Posterior cingulate gyrus (tissue), 11 donors: ENCODE measurements at regions not wholly inside any gene's neighbourhood (a gene's known extent, or its start where the extent isn't known, plus 50 kb on each side); places are given as distances from the start of the nearest gene placed in this dataset.

Source experiments
- DNase-seq, 10 donors: peaks; one replicate each; pipeline versions ENCODE4 v3.0.0 to v3.0.0-alpha.2; 2020 to 2021; ENCODE audit warnings: mixed read lengths in 3 of 10
- intact Hi-C: fragments of 100-400 bp; cut with DNase I; formaldehyde crosslinking; loops from one replicate; pipeline ENCODE4 v1.15.1; 2023

- DNase-seq, result no peak
- intact Hi-C loops, result no loop called here
Observed at GRCh38 chr3:159112724-159113123, 310.9 kb downstream of the MFSD1 start.

DNA sequence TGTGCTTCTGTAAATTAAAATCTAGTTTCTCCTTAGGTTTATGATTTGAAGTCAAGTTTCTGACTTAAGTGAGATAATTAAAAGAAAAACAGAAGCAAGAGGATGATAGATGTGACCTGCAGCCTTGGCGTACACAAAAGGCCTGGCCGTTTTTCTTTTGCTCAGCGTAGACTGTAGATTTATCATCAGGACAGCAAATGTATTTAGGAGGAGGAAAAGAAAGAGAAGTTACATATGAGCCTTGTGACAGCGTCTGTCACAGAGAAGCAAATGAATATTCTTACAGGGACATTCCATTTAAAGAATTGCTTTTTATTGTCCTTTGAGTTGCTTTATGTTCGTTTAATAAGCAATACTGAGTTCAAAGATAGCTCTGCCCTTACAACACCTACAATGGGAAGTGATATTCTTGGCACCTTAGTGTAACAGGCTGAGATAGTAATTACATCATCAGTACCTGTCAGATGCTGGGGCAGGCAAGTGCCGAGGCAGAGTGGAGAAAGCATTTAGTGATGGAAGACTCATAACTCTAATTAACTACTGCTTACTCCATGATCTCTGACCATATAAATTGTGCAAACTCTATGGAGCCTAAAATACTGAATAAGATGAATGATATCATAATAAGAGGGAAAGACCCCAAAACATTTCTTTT lies 311.5 kb downstream of the MFSD1 start:
- intact Hi-C loops, result no loop called here
- no peak for DNase-seq

DNA sequence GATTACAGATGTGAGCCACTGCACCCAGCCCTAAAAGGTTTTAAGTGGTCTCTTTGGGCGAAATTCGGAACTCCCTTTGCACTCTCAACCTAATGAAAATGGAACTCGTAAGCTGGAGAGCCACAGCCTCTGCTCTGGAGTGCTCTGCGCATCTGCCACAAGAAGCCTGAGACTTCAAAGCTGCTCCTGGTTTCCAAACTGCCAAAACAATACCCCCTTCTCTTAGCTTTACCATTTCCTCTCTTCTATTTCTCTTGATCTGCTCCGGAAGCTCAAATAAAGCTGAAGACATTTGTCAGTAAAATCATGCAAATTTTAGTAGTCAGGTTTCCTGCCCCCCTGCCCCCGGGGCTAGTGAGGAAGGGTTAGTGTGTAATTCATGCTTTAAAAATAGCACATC lies 312.7 kb downstream of the MFSD1 start:
- intact Hi-C loops, result no loop called here
- no peak for DNase-seq

GRCh38 chr3:159123877-159124276 lies 322.0 kb downstream of the MFSD1 start:
- no peak for DNase-seq
- intact Hi-C loops, result no loop called here

GRCh38 chr3:159126261-159127020 lies 324.6 kb downstream of the MFSD1 start:
- DNase-seq, result no peak
- intact Hi-C loops, result no loop called here

DNA sequence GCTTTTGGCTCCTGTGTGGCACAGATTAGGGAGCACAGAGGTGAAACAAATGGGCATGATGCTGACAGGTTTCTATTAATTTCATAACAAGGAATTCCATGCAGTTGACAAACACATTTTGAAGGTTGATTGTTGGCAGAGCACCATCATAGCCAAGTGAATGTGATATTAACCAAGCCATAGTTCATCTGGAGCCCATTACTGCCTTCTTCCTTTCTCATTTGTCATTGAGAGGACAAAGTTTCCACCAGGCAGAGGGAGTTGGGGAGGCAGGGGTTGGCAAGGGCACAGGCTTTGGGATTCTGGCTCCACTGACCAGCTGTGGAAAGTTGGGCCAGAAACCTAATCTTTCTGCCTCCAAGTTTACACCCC lies 325.2 kb downstream of the MFSD1 start:
- intact Hi-C loops, result no loop called here
- DNase-seq, result no peak

DNA sequence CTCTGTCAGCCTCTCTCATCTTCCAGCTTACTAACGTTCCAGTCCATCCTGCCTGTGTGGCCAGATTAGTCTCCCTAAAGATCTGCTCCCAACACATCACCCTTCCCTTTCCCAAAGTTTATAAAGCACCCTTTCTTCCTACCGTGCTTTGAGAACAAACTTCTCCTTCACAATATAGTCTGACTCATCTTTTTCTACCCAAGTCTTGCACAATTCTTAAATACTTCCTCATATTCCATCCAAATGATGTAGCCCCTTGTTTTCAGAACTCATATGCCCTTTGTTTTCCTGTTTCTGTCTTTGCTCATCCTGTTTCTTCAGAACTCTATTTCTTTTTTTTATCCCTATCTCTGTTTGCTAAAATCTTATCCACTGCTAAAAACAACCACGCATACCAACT lies 326.8 kb downstream of the MFSD1 start:
- no peak for DNase-seq
- intact Hi-C loops, result no loop called here

DNA sequence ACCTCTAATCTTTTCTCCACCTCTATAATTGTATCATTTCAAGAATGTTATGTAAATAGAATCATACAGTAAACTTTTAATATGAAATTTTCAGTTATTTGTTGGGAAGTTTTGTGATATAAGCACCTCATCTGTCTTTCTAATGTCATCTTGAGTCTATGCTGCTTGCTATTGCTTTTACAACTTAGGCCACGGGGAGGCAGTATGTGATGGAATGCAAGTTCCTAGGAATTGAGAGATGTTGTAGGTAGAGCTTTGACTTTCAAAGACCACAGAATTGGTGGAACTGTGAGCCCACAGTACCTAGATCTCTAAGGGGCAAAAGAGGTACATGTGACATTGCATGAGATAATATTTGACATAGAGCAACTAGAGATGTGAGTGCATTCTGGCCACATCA lies 328.3 kb downstream of the MFSD1 start:
- no peak for DNase-seq
- intact Hi-C loops, result loop anchor here (10.0 kb wide), 1 partner anchor 125 kb away; no protein-coding TSS in a partner anchor

- intact Hi-C loops, result loop anchor here (10.0 kb wide), 1 partner anchor 123 kb away; no protein-coding TSS in a partner anchor
- no peak for DNase-seq
Observed at GRCh38 chr3:159131376-159131775, 329.5 kb downstream of the MFSD1 start.

DNA sequence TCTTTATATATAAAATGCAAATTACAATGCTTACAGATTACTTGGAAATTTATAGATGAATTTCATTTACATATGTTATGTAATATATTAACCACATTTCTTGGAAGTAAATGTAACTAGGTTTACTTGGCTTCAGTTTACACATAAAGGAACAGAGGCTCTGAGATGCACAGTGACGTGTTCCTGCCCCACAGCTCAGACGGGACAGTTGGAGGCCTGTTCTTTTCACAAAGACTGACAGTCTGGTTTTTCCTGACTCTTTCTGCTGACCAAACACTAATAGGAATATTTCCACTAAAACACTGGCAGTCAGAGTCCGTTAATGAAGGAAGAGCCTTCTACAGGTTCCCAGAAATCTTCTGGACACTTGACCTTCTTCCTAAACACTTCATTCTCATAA lies 336.1 kb downstream of the MFSD1 start:
- intact Hi-C loops, result loop anchor here (10.0 kb wide), 1 partner anchor 117 kb away; no protein-coding TSS in a partner anchor
- DNase-seq, result no peak

GRCh38 chr3:159139326-159139725 lies 337.5 kb downstream of the MFSD1 start:
- intact Hi-C loops, result loop anchor here (10.0 kb wide), 1 partner anchor 115 kb away; no protein-coding TSS in a partner anchor
- DNase-seq, result peak in 1 of 10 donors; percentile 55

GRCh38 chr3:159144472-159144871 lies 342.6 kb downstream of the MFSD1 start:
- no peak for DNase-seq
- intact Hi-C loops, result no loop called here

DNA sequence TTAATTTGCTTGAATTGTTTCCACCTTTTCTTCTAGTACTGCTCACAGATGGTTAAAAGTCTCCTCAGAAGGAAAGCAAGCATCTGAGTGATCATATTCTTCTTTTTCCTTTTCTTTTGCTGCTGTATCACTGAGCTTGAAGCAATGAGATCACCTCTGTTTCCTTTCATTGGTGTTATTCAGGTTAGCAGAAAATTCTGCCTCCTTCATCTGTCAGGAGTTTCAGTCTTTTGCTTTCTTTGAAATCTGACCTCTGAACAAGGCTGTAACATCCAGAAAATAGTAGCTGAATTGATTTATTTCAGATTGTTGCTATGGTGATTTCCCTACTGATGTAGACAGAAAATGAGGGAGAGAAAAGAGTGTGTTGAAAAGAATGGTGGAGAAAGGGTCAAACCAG lies 343.0 kb downstream of the MFSD1 start:
- DNase-seq, result no peak
- intact Hi-C loops, result no loop called here

DNA sequence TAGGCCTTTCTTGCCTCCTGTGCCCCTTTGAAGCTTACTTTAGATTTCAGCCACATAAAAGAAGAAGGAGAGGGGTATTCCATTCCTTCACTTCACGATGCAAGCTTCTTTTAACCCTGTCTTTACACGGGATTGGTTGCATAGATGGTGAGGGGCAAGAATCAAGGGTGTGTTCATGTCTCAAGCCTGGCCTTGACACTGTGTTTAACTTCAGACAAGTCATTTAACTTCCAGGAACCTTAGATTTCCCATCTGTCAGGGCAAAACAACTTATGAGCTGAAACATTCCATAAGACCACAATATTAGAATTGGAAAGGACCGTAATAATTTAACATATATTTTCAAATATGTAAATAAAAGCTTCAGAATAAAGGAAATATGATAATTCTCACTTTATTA lies 344.5 kb downstream of the MFSD1 start:
- no peak for DNase-seq
- intact Hi-C loops, result no loop called here

DNA sequence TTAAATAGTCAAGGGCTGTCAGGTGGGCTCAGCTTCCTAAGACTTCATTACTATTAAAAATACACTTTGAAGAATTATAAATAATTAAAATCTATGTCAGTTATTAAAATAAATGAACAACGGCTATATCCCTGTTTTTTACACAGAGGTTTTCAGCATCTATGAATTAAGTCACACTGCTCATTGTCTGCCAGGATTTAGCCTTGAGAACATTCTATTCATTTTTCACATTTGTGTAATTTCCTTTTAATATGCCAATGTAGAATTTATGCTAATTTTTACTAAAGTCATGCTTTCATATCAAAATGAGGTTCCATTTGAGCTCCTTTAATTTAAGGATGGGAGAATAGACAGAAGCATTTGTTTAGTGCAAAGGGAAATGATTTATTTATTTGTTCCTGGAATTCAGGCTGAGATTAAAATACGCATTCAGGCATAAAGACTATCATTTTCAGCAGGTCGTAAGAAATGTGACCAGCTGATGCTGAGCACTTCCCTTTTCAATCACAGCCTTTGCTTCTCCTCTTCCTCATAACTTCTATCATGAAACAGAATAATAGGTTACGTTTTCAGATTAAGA lies 345.1 kb downstream of the MFSD1 start:
- no peak for DNase-seq
- intact Hi-C loops, result no loop called here

- no peak for DNase-seq
Observed at GRCh38 chr3:159147813-159148212, 346.0 kb downstream of the MFSD1 start.

DNA sequence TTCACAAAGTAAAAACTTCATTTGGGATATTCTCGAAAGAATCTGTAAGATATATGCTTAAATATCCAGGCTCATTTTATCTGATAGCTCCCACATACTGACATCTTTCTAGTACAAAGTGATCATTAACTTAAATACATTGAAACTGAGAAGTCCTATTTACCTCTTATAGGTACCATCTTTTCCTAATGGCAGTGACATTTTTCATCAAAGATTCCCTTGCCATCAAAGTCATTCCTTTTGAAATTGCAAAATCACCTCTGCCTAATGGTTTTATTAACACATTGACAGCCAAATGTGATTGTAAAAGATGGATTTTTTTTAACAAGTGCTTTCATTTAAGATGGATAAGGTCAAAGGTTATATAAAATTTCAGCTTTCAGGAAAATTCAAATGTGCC lies 346.6 kb downstream of the MFSD1 start:
- intact Hi-C loops, result no loop called here

More at GRCh38 chr3:159147813-159148212, 346.0 kb downstream of the MFSD1 start:
- intact Hi-C loops, result no loop called here

GRCh38 chr3:159149131-159149530 lies 347.3 kb downstream of the MFSD1 start:
- intact Hi-C loops, result no loop called here
- DNase-seq, result no peak

More for the DNA sequence above, 346.6 kb downstream of the MFSD1 start:
- DNase-seq, result no peak

GRCh38 chr3:159149633-159150032 lies 347.8 kb downstream of the MFSD1 start:
- intact Hi-C loops, result no loop called here
- DNase-seq, result no peak

- intact Hi-C loops, result no loop called here
Observed at GRCh38 chr3:159150180-159150579, 348.3 kb downstream of the MFSD1 start.

GRCh38 chr3:159151130-159151529 lies 349.3 kb downstream of the MFSD1 start:
- intact Hi-C loops, result no loop called here
- peak in 2 of 10 donors; percentile 41 to 70 for DNase-seq

More at GRCh38 chr3:159150180-159150579, 348.3 kb downstream of the MFSD1 start:
- peak in 2 of 10 donors; percentile 54 to 73 for DNase-seq
